ENCODE measurements at regions not wholly inside any gene's neighbourhood (a gene's known extent, or its start where the extent isn't known, plus 50 kb on each side); places are given as distances from the start of the nearest gene placed in this dataset.

- DNase-seq (ENCODE audit: low read depth) = no peak
- no peak for TF ChIP-seq CTCF (conservative IDR thresholded peaks at IDR 0.05; ENCODE audit: low read depth, low read length)
- no peak overlapping the region for H3K4me3 ChIP-seq (ENCODE audit: low read depth, low read length)
Measured at GRCh38 chr6:91434576-91434975, 847.7 kb upstream of the MAP3K7 start.

GRCh38 chr6:91433660-91434534 lies 847.0 kb upstream of the MAP3K7 start:
- no peak overlapping the region for H3K4me3 ChIP-seq (ENCODE audit: low read depth, low read length)
- no peak for DNase-seq (ENCODE audit: low read depth)
- TF ChIP-seq CTCF (conservative IDR thresholded peaks at IDR 0.05; ENCODE audit: low read depth, low read length) = no peak

- no peak for DNase-seq (ENCODE audit: low read depth)
- no peak overlapping the region for H3K4me3 ChIP-seq (ENCODE audit: low read depth, low read length)
- no peak for TF ChIP-seq CTCF (conservative IDR thresholded peaks at IDR 0.05; ENCODE audit: low read depth, low read length)
Measured at GRCh38 chr6:91428953-91429560, 842.2 kb upstream of the MAP3K7 start.

- no peak for TF ChIP-seq CTCF (conservative IDR thresholded peaks at IDR 0.05; ENCODE audit: low read depth, low read length)
- no peak overlapping the region for H3K4me3 ChIP-seq (ENCODE audit: low read depth, low read length)
- no peak for DNase-seq (ENCODE audit: low read depth)
Measured at GRCh38 chr6:91428296-91428695, 841.4 kb upstream of the MAP3K7 start.

GRCh38 chr6:91420243-91420642 lies 833.4 kb upstream of the MAP3K7 start:
- no peak overlapping the region for H3K4me3 ChIP-seq (ENCODE audit: low read depth, low read length)
- TF ChIP-seq CTCF (conservative IDR thresholded peaks at IDR 0.05; ENCODE audit: low read depth, low read length) = no peak
- DNase-seq (ENCODE audit: low read depth) = no peak

- DNase-seq (ENCODE audit: low read depth) = no peak
- TF ChIP-seq CTCF (conservative IDR thresholded peaks at IDR 0.05; ENCODE audit: low read depth, low read length) = no peak
Measured at GRCh38 chr6:91415031-91415605, 828.2 kb upstream of the MAP3K7 start.

More at GRCh38 chr6:91415031-91415605, 828.2 kb upstream of the MAP3K7 start:
- no peak overlapping the region for H3K4me3 ChIP-seq (ENCODE audit: low read depth, low read length)

Data from epithelial cell of proximal tubule (primary cell).